ENCODE measurements at regions not wholly inside any gene's neighbourhood (a gene's known extent, or its start where the extent isn't known, plus 50 kb on each side); places are given as distances from the start of the nearest gene placed in this dataset.

DNA sequence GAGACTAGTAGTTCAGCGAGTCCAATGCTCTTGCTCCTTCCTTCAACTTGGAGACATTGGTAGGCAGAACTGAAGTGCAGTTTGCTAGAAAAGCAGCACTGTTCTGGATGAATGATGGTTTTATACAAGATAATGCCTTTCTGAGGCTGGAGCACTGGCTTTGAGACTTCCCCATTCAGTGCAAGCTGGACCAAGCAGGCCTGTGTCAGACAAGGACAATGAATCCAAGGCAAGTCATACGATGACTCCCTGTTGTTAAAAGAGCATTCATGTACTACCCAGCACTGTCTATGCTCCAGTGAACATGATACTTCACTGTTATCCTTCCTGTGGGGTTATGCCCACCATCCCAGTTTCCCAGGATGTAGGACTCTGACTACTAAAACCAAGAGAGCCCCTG lies 242.3 kb upstream of the RAG2 start:
- no peak for TF ChIP-seq FOXP1 (CRISPR knock-in tag; IDR thresholded peaks at IDR 0.05; ENCODE audit: borderline replicate concordance)
- no peak for TF ChIP-seq ESRRA (CRISPR knock-in tag; IDR thresholded peaks at IDR 0.05; ENCODE audit: borderline replicate concordance)
- TF ChIP-seq, protein P1, sequence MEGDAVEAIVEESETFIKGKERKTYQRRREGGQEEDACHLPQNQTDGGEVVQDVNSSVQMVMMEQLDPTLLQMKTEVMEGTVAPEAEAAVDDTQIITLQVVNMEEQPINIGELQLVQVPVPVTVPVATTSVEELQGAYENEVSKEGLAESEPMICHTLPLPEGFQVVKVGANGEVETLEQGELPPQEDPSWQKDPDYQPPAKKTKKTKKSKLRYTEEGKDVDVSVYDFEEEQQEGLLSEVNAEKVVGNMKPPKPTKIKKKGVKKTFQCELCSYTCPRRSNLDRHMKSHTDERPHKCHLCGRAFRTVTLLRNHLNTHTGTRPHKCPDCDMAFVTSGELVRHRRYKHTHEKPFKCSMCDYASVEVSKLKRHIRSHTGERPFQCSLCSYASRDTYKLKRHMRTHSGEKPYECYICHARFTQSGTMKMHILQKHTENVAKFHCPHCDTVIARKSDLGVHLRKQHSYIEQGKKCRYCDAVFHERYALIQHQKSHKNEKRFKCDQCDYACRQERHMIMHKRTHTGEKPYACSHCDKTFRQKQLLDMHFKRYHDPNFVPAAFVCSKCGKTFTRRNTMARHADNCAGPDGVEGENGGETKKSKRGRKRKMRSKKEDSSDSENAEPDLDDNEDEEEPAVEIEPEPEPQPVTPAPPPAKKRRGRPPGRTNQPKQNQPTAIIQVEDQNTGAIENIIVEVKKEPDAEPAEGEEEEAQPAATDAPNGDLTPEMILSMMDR (IDR thresholded peaks at IDR 0.05), result no peak
- TF ChIP-seq, protein P2, sequence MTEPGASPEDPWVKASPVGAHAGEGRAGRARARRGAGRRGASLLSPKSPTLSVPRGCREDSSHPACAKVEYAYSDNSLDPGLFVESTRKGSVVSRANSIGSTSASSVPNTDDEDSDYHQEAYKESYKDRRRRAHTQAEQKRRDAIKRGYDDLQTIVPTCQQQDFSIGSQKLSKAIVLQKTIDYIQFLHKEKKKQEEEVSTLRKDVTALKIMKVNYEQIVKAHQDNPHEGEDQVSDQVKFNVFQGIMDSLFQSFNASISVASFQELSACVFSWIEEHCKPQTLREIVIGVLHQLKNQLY (CRISPR knock-in tag; IDR thresholded peaks at IDR 0.05), result no peak
- no peak for TF ChIP-seq GTF2I (CRISPR knock-in tag; conservative IDR thresholded peaks at IDR 0.05)
- TF ChIP-seq ZNF263 (CRISPR knock-in tag; IDR thresholded peaks at IDR 0.05; ENCODE audit: low read depth), result no peak
- TF ChIP-seq SP1 (CRISPR knock-in tag; conservative IDR thresholded peaks at IDR 0.05), result no peak
- no peak for TF ChIP-seq PRRX2 (CRISPR knock-in tag; IDR thresholded peaks at IDR 0.05)
- TF ChIP-seq, protein P3, sequence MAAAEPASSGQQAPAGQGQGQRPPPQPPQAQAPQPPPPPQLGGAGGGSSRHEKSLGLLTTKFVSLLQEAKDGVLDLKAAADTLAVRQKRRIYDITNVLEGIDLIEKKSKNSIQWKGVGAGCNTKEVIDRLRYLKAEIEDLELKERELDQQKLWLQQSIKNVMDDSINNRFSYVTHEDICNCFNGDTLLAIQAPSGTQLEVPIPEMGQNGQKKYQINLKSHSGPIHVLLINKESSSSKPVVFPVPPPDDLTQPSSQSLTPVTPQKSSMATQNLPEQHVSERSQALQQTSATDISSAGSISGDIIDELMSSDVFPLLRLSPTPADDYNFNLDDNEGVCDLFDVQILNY (CRISPR knock-in tag; IDR thresholded peaks at IDR 0.05), result no peak
- TF ChIP-seq, protein P4, sequence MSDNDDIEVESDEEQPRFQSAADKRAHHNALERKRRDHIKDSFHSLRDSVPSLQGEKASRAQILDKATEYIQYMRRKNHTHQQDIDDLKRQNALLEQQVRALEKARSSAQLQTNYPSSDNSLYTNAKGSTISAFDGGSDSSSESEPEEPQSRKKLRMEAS (CRISPR knock-in tag; IDR thresholded peaks at IDR 0.05), result no peak
- no peak for TF ChIP-seq ZNF232 (CRISPR knock-in tag; IDR thresholded peaks at IDR 0.05)

All from WTC11 (cell line).